Adipocyte (in vitro differentiated cells): ENCODE measurements at regions not wholly inside any gene's neighbourhood (a gene's known extent, or its start where the extent isn't known, plus 50 kb on each side); places are given as distances from the start of the nearest gene placed in this dataset.
A peak's percentile ranks its signal among the peaks of the same experiment; 100 is the strongest.
"Not testable (repeated sequence)": the region's sequence is repeated elsewhere in the genome, so short reads cannot be mapped to it uniquely, and the experiment has no call there.

Experiments used
- DNase-seq: peaks from one replicate; pipeline ENCODE4 v3.0.0-alpha.2; 2015; ENCODE audit warnings: low read depth
- H3K27me3 ChIP-seq: replicated peaks from 2 replicates; pipeline ENCODE4 v1.7.0; 2013; ENCODE audit warnings: mild to moderate bottlenecking, low read length, moderate library complexity; ENCODE audit not compliant: control insufficient read depth, insufficient read depth
- H3K36me3 ChIP-seq: 2 replicates; pipeline ENCODE4 v1.7.0; 2013; ENCODE audit warnings: low read length, mild to moderate bottlenecking, moderate library complexity; ENCODE audit not compliant: control insufficient read depth, insufficient read depth, severe bottlenecking
- H3K4me1 ChIP-seq: 2 replicates; pipeline ENCODE4 v1.7.0; 2013; ENCODE audit warnings: mild to moderate bottlenecking, low read length, moderate library complexity; ENCODE audit not compliant: control insufficient read depth, insufficient read depth
- H3K4me3 ChIP-seq: 2 replicates; pipeline ENCODE4 v1.7.0; 2013; ENCODE audit warnings: mild to moderate bottlenecking, low read length, moderate library complexity
- H3K9ac ChIP-seq: 2 replicates; pipeline ENCODE4 v1.7.0; 2013; ENCODE audit warnings: mild to moderate bottlenecking, low read length, moderate library complexity
- H3K9me3 ChIP-seq: 2 replicates; pipeline ENCODE4 v1.7.0; 2013; ENCODE audit warnings: mild to moderate bottlenecking, low read length, moderate library complexity; ENCODE audit not compliant: control insufficient read depth

- H3K9me3 ChIP-seq = no peaks in the 10 kb centered on the region
- no peak overlapping the region for H3K4me3 ChIP-seq
- H3K36me3 ChIP-seq = no peaks in the 10 kb centered on the region
- DNase-seq = peak; percentile 57
- no peaks in the 10 kb centered on the region for H3K27me3 ChIP-seq
- no peaks in the 10 kb centered on the region for H3K4me1 ChIP-seq
- H3K9ac ChIP-seq = no peak overlapping the region
Measured at GRCh38 chr18:73365018-73365417, 497.2 kb upstream of the NETO1 start.

- H3K9ac ChIP-seq = no peak overlapping the region
- no peaks in the 10 kb centered on the region for H3K9me3 ChIP-seq
- H3K4me3 ChIP-seq = no peak overlapping the region
- no peak for DNase-seq
- no peaks in the 10 kb centered on the region for H3K27me3 ChIP-seq
- H3K4me1 ChIP-seq = no peaks in the 10 kb centered on the region
- H3K36me3 ChIP-seq = no peaks in the 10 kb centered on the region
Measured at GRCh38 chr18:73355121-73355520, 487.3 kb upstream of the NETO1 start.

- Histone ChIP-seq H3K9me3 (no peaks in the 10 kb centered on the region), H3K36me3 (no peaks in the 10 kb centered on the region), H3K9ac (no peak overlapping the region), H3K4me1 (no peaks in the 10 kb centered on the region), H3K4me3 (no peak overlapping the region), H3K27me3 (no peaks in the 10 kb centered on the region)
- peak; percentile 25 for DNase-seq
Measured at GRCh38 chr18:73352546-73352945, 484.8 kb upstream of the NETO1 start.

GRCh38 chr18:73340135-73340977 is 472.6 kb upstream of the NETO1 start:
- Histone ChIP-seq H3K4me1 (no peaks in the 10 kb centered on the region), H3K9me3 (no peaks in the 10 kb centered on the region), H3K27me3 (no peaks in the 10 kb centered on the region), H3K36me3 (no peaks in the 10 kb centered on the region), H3K9ac (no peak overlapping the region), H3K4me3 (no peak overlapping the region)
- DNase-seq = peak; percentile 57

- no peak for DNase-seq
- no peaks in the 10 kb centered on the region for H3K4me1 ChIP-seq
- peaks cover 3% of the 10 kb centered on the region for H3K9me3 ChIP-seq
- H3K27me3 ChIP-seq = no peaks in the 10 kb centered on the region
- H3K36me3 ChIP-seq = no peaks in the 10 kb centered on the region
- no peak overlapping the region for H3K9ac ChIP-seq
- no peak overlapping the region for H3K4me3 ChIP-seq
Measured at GRCh38 chr18:73331212-73331772, 463.5 kb upstream of the NETO1 start.

GRCh38 chr18:73330106-73330505 is 462.3 kb upstream of the NETO1 start:
- H3K9me3 ChIP-seq, H3K4me1 ChIP-seq, H3K36me3 ChIP-seq, H3K9ac ChIP-seq, H3K4me3 ChIP-seq, H3K27me3 ChIP-seq, DNase-seq: not testable (repeated sequence)

GRCh38 chr18:73324187-73324831 is 456.5 kb upstream of the NETO1 start:
- H3K36me3 ChIP-seq, H3K4me1 ChIP-seq, H3K27me3 ChIP-seq, H3K4me3 ChIP-seq, DNase-seq, H3K9me3 ChIP-seq, H3K9ac ChIP-seq: not testable (repeated sequence)

- DNase-seq = peak; percentile 9
- H3K36me3 ChIP-seq = no peaks in the 10 kb centered on the region
- H3K4me1 ChIP-seq = no peaks in the 10 kb centered on the region
- H3K4me3 ChIP-seq = no peak overlapping the region
- no peak overlapping the region for H3K9ac ChIP-seq
- no peaks in the 10 kb centered on the region for H3K9me3 ChIP-seq
- no peaks in the 10 kb centered on the region for H3K27me3 ChIP-seq
Measured at GRCh38 chr18:73318739-73319479, 451.1 kb upstream of the NETO1 start.

GRCh38 chr18:73316513-73316912 is 448.7 kb upstream of the NETO1 start:
- H3K36me3 ChIP-seq = no peaks in the 10 kb centered on the region
- no peaks in the 10 kb centered on the region for H3K27me3 ChIP-seq
- no peak overlapping the region for H3K9ac ChIP-seq
- H3K4me3 ChIP-seq = no peak overlapping the region
- H3K4me1 ChIP-seq = no peaks in the 10 kb centered on the region
- DNase-seq = peak; percentile 39
- peaks cover 5% of the 10 kb centered on the region for H3K9me3 ChIP-seq

GRCh38 chr18:73315381-73315780 is 447.6 kb upstream of the NETO1 start:
- Histone ChIP-seq H3K4me1 (no peaks in the 10 kb centered on the region), H3K27me3 (no peaks in the 10 kb centered on the region), H3K36me3 (no peaks in the 10 kb centered on the region), H3K9ac (no peak overlapping the region), H3K9me3 (peaks cover 5% of the 10 kb centered on the region), H3K4me3 (no peak overlapping the region)
- no peak for DNase-seq

GRCh38 chr18:73313476-73313875 is 445.7 kb upstream of the NETO1 start:
- no peaks in the 10 kb centered on the region for H3K27me3 ChIP-seq
- H3K9ac ChIP-seq = no peak overlapping the region
- no peak overlapping the region for H3K4me3 ChIP-seq
- no peaks in the 10 kb centered on the region for H3K36me3 ChIP-seq
- peaks cover 5% of the 10 kb centered on the region for H3K9me3 ChIP-seq
- DNase-seq = no peak
- no peaks in the 10 kb centered on the region for H3K4me1 ChIP-seq
